CD4-positive, alpha-beta T cell (primary cell): ENCODE measurements at regions not wholly inside any gene's neighbourhood (a gene's known extent, or its start where the extent isn't known, plus 50 kb on each side); places are given as distances from the start of the nearest gene placed in this dataset.

Experiments
- ATAC-seq: fragments of 200-7000 bp; cut with Tn5 transposase; one replicate; pipeline ENCODE4 v1.10.0; 2022; ENCODE audit warnings: mild to moderate bottlenecking; ENCODE audit not compliant: poor library complexity
- CTCF ChIA-PET: fragments of 350-600 bp; sonication (Branson Sonifier 250); formaldehyde crosslinking; loops from one replicate; lab custom pipeline; 2021; ENCODE audit warnings: antibody characterized with exemption, inconsistent platforms; lab: Charles Lee
- POLR2A ChIA-PET: fragments of 350-600 bp; sonication (Branson Sonifier 250); formaldehyde crosslinking; loops from one replicate; lab custom pipeline; 2021; ENCODE audit warnings: antibody characterized with exemption, inconsistent platforms; lab: Charles Lee
- DNase-seq, 14 experiments: peaks; one replicate each; pipeline ENCODE4 v3.0.0-alpha.2; 2013 to 2020; ENCODE audit warnings: mixed read lengths in 2 of 14
- H3K27ac ChIP-seq, 2 donors: one replicate each; pipeline versions ENCODE4 v1.5.1 to v1.7.0; 2013; ENCODE audit warnings: low read length in 2 of 2, low read depth in 1 of 2, mild to moderate bottlenecking in 1 of 2
- H3K27me3 ChIP-seq, 2 experiments: 1 replicate in 1 of 2; 2 replicates in 1 of 2; pipeline versions ENCODE4 v1.6.1 to v1.7.0; 2013; ENCODE audit warnings: low read length in 2 of 2, control low read depth in 1 of 2, mild to moderate bottlenecking in 1 of 2, moderate library complexity in 1 of 2; ENCODE audit not compliant: insufficient read depth in 2 of 2, control insufficient read depth in 1 of 2
- H3K36me3 ChIP-seq: one replicate; pipeline ENCODE4 v1.6.1; 2013; ENCODE audit warnings: low read length, control low read depth; ENCODE audit not compliant: insufficient read depth
- H3K4me1 ChIP-seq: one replicate; pipeline ENCODE4 v1.6.1; 2013; ENCODE audit warnings: low read length, control low read depth; ENCODE audit not compliant: insufficient read depth
- H3K4me3 ChIP-seq: one replicate; pipeline ENCODE4 v1.5.1; 2013; ENCODE audit warnings: mild to moderate bottlenecking, low read length, moderate library complexity
- H3K9me3 ChIP-seq, 2 experiments: 1 replicate in 1 of 2; 2 replicates in 1 of 2; pipeline versions ENCODE4 v1.6.1 to v1.7.0; 2013; ENCODE audit warnings: low read length in 2 of 2, mild to moderate bottlenecking in 2 of 2, control low read depth in 1 of 2, moderate library complexity in 1 of 2; ENCODE audit not compliant: control insufficient read depth in 1 of 2, insufficient read depth in 1 of 2
- H3K27ac Mint-ChIP-seq: one replicate; pipeline ENCODE4 v1.8.0; 2020; ENCODE audit warnings: mixed read lengths
- H3K27me3 Mint-ChIP-seq: one replicate; pipeline ENCODE4 v1.8.0; 2021; ENCODE audit warnings: mixed read lengths
- H3K36me3 Mint-ChIP-seq: one replicate; pipeline ENCODE4 v1.8.0; 2021; ENCODE audit warnings: low read depth, mixed read lengths
- H3K4me1 Mint-ChIP-seq: one replicate; pipeline ENCODE4 v1.8.0; 2021; ENCODE audit warnings: low read depth, mixed read lengths
- H3K4me3 Mint-ChIP-seq: one replicate; pipeline ENCODE4 v1.8.0; 2020; ENCODE audit warnings: mild to moderate bottlenecking, mixed read lengths
- H3K9me3 Mint-ChIP-seq: one replicate; pipeline ENCODE4 v1.8.0; 2020; ENCODE audit warnings: mixed read lengths
- CTCF ChIP-seq: fragments of 200-600 bp; IDR thresholded peaks from one replicate; pipeline ENCODE4 v1.8.0; 2022; ENCODE audit warnings: antibody characterized with exemption, mild to moderate bottlenecking
- intact Hi-C, 2 experiments: fragments of 100-400 bp; cut with DNase I in 1 of 2; cut with micrococcal nuclease in 1 of 2; formaldehyde crosslinking; loops; one replicate each; pipeline versions ENCODE4 v1.15.1 to v1.9.0; 2023 to 2025; cut with DNase I, micrococcal nuclease

DNA sequence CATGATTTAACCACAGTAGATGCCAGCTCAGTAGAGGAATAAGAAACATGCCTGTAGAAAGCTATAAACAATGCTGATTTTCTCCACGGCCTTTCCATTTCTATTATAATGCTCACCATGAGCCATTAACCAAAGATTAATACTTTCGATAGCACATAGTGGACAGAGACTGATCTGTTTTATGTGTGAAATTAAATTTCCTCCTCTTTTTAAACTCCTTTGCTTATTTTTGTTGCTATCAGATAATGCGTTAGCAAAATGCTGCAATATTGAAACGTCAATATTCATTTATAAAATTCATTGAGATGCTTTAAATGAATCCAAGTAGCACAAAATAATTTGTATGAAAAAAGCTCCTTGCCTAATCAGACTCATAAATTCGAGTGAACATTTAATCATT lies 1807.9 kb downstream of the MRPL39 start:
- POLR2A ChIA-PET, result interaction anchor here (0.6 kb wide), 1 partner anchor 110 kb away, joined by 4 read pairs; no protein-coding TSS in a partner anchor

GRCh38 chr21:23792300-23792699 lies 1815.0 kb downstream of the MRPL39 start:
- TF ChIP-seq CTCF, result no peak
- Mint-ChIP-seq H3K27ac (no peak overlapping the region), H3K4me3 (no peak overlapping the region), H3K27me3 (no peaks in the 10 kb centered on the region), H3K9me3 (no peaks in the 10 kb centered on the region), H3K36me3 (no peaks in the 10 kb centered on the region), H3K4me1 (no peaks in the 10 kb centered on the region)
- Histone ChIP-seq H3K4me3 (no peak overlapping the region), H3K36me3 (no peaks in the 10 kb centered on the region), H3K27ac (no peak overlapping the region), H3K27me3 (no peaks in the 10 kb centered on the region), H3K4me1 (no peaks in the 10 kb centered on the region), H3K9me3 (no peaks in the 10 kb centered on the region)
- intact Hi-C loops, result no loop called here
- DNase-seq (no peak), ATAC-seq (no peak)
- ChIA-PET POLR2A (no interaction called here), CTCF (no interaction called here)

More for the DNA sequence above, 1807.9 kb downstream of the MRPL39 start:
- H3K9me3 Mint-ChIP-seq, result no peaks in the 10 kb centered on the region
- CTCF ChIA-PET, result interaction anchor here (0.6 kb wide), 1 partner anchor 30 kb away, joined by 3 read pairs; no protein-coding TSS in a partner anchor
- Histone ChIP-seq H3K27me3 (no peaks in the 10 kb centered on the region), H3K9me3 (peaks cover 0 to 3% of the 10 kb centered on the region in 2 experiments), H3K4me1 (no peaks in the 10 kb centered on the region), H3K27ac (no peak overlapping the region), H3K4me3 (no peak overlapping the region), H3K36me3 (no peaks in the 10 kb centered on the region)
- H3K27me3 Mint-ChIP-seq, result no peaks in the 10 kb centered on the region
- intact Hi-C loops, result no loop called here
- DNase-seq (no peak), ATAC-seq (no peak)
- no peak for TF ChIP-seq CTCF
- no peaks in the 10 kb centered on the region for H3K36me3 Mint-ChIP-seq
- H3K4me1 Mint-ChIP-seq, result no peaks in the 10 kb centered on the region
- no peak overlapping the region for H3K27ac Mint-ChIP-seq
- no peak overlapping the region for H3K4me3 Mint-ChIP-seq

DNA sequence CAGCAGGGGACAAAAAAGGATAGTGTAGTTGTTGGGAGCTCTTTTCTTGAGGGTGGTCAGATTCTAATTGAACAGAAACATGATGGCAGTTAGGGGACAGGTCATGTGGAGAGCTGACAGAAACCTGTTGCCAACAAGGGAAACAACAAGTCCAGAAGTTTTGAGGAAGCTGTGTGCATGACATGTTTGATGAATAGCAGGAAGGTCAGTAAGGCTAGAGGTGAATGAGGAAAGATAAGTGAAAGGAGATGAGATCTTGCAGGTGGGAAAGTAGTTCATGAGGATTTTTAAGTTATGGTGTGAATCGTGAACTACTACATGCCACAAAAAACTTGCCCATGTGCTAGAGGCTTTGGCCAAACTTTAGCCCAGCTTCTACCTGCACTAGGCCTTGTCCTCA lies 1817.4 kb downstream of the MRPL39 start:
- Histone ChIP-seq H3K4me3 (no peak overlapping the region), H3K36me3 (no peaks in the 10 kb centered on the region), H3K9me3 (no peaks in the 10 kb centered on the region), H3K4me1 (no peaks in the 10 kb centered on the region), H3K27ac (no peak overlapping the region), H3K27me3 (no peaks in the 10 kb centered on the region)
- no peaks in the 10 kb centered on the region for H3K36me3 Mint-ChIP-seq
- TF ChIP-seq CTCF, result no peak
- POLR2A ChIA-PET, result no interaction called here
- H3K27me3 Mint-ChIP-seq, result no peaks in the 10 kb centered on the region
- no peak for ATAC-seq
- intact Hi-C loops, result no loop called here
- H3K4me3 Mint-ChIP-seq, result no peak overlapping the region
- H3K4me1 Mint-ChIP-seq, result no peaks in the 10 kb centered on the region
- H3K9me3 Mint-ChIP-seq, result no peaks in the 10 kb centered on the region
- CTCF ChIA-PET, result no interaction called here
- no peak for DNase-seq
- H3K27ac Mint-ChIP-seq, result no peak overlapping the region
